GM21360 (cell line): ENCODE measurements at regions not wholly inside any gene's neighbourhood (a gene's known extent, or its start where the extent isn't known, plus 50 kb on each side); places are given as distances from the start of the nearest gene placed in this dataset.
"Not testable (repeated sequence)": the region's sequence is repeated elsewhere in the genome, so short reads cannot be mapped to it uniquely, and the experiment has no call there.

Experiments used
- ATAC-seq: cut with Tn5 transposase; IDR thresholded peaks from one replicate; pipeline ENCODE4 v1.9.1; 2021; ENCODE audit warnings: mild to moderate bottlenecking, moderate library complexity; ENCODE audit not compliant: unreplicated experiment

DNA sequence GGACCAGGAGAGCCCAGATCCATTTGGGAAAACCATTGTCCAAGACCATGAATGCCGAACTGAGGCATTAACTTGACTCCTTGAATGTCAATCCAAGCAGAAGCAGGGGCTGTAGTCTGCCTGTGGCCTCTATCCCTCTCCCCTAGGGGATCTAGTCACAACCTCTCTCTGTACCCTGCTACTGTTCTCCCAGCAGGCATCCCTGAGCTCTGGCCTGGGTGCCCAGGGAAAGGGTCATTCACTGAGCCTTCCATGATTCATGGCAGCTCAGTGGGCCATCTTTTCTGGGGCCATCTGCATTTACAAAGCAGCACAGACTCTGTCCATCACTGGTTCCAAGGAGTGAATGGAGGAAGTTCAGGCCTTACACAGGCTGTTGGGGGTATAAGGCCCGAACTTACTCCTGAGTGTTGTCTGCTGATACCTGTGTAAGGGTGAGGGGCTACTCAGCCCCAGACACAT, 151.8 kb downstream of the ZFP36L2 start:
- ATAC-seq, result no peak

GRCh38 chr2:43074052-43074451, 152.4 kb downstream of the ZFP36L2 start:
- no peak for ATAC-seq

- no peak for ATAC-seq
These were observed 153.0 kb downstream of the ZFP36L2 start for GRCh38 chr2:43073401-43073825.

DNA sequence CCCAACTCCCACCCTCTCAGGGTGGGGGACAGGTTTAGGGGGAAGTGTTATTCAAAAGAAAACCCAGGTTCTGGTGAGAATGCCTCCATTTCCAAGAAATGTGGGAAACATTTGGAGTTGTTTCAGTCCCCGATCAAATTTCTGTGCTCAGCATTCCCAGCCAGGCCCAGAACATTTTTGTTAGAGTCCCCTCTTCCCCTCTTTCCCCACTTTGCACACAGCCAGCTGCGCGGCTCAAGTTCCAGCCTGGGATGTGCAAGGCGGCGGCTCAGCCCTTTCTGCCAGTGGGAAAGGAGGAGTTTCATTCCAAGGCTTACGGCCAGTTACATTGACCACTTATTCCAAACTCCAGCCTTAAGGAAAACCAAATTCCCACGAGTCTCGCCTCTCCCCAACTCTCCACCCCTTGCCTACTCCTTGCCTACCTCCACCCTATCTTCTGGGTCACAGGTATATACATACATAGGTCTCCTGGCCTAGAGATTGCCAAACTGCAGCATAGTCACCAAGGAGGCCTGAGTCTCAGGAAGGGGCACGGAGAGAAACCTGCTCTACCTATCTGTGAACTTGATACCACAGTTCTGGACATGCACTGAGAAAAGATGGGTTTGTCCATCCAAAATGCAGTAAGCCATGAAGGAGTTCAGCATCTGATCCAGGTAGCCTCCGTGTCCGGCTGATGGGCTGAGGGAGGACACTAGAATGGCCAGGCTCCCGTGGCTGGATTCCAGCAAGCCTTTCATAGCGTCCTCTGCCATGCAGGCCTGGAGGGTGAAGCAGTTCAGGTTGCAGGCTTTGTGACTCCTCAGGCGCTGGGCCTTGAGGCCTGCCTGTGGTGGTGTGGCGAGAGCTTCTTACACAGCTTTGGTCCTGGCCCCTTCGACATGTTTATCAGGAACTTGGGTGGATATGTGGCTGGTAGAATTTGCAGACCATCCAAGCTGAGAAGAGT, 154.5 kb downstream of the ZFP36L2 start:
- no peak for ATAC-seq

- ATAC-seq, result no peak
These were observed 155.5 kb downstream of the ZFP36L2 start for GRCh38 chr2:43070676-43071502.

DNA sequence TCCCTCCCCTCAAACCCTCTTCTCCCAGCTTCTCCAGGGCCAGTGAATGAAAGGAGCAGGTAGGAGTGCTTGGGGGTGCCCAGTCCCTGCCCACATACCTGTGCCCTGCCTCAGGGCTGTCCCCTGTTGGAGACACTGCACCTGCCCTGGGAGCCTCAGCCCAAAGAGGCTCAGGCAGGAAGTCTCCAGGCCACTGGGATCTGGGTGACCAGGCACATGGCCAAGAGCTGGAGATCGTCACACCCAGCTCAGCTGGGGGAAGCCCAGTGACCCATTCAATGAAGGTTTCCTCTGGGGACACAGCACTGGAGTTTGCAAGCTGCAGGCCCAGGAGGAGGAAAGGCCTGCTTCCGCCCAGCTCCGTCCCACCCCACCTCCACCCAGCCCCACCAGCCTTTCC, 156.4 kb downstream of the ZFP36L2 start:
- ATAC-seq, result no peak

GRCh38 chr2:43068631-43069517, 157.5 kb downstream of the ZFP36L2 start:
- ATAC-seq, result no peak

- ATAC-seq, result no peak
These were observed 158.3 kb downstream of the ZFP36L2 start for GRCh38 chr2:43068041-43068533.

DNA sequence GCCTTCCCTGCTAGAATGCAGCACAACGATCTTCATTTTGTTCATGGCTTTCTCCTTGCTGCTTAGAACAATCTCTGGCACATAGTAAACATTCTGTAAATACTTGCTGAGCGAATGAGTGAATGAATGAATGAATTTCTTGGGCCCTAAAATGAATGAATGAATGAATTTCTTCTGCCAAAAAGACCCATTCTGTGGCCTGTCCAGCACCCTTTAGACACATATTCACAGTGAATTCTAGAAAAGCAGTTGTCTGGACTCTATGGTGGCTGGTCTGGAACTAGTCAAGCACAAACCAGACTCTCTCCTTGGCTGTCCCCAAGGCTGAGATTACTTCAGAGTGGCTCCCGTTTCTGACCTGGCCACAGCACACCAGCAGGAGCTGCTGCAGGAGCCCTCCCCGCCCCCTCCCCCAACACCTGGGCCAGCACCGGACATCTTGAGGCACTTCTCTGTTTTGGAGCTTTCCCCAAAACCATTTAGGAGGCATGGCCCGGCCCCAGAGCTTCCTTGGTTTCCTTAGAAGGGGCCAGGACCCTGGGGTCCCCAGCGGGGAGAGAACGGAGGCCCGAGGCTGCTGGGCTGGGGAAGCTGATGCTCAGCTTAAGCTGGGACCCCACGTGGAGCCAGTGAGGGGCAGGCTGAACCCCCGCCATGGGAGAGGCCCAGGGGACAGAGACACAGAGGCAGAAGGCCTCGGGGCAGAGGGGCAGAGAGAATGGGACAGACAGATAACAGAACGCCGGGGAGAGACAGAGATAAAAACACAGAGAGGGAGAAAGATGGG, 159.0 kb downstream of the ZFP36L2 start:
- no peak for ATAC-seq

DNA sequence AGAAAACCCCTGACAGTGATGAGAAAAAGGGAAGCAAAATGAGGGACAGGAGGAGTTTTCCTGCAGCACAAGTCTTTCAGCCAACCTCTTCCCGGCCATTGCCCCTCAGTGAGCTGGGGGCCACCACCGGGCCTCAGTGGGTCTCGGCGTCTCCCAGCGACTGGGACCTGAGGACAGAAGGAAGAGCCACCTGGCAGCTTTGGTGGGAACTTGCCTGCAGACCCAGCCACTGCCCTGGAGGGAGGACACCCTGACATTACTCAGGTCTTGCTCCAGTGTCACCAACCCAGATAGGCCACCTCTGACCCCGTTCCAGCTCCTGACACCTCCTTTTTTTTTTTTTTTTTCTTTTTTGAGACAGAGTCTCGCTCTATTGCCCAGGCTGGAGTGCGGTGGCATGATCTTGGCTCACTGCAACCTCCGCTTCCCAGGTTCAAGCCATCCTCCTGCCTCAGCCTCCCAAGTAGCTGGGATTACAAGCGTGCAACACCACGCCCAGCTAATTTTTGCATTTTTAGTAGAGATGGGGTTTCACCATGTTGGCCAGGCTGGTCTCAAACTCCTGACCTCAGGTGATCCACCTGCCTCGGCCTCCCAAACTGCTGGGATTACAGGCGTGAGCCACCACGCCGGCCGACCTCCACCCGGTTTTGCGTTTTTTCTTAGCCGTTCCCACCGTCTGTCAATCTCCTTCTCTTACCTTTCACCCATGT, 159.7 kb downstream of the ZFP36L2 start:
- ATAC-seq, result not testable (repeated sequence)

- no peak for ATAC-seq
These were observed 160.5 kb downstream of the ZFP36L2 start for GRCh38 chr2:43065871-43066270.

DNA sequence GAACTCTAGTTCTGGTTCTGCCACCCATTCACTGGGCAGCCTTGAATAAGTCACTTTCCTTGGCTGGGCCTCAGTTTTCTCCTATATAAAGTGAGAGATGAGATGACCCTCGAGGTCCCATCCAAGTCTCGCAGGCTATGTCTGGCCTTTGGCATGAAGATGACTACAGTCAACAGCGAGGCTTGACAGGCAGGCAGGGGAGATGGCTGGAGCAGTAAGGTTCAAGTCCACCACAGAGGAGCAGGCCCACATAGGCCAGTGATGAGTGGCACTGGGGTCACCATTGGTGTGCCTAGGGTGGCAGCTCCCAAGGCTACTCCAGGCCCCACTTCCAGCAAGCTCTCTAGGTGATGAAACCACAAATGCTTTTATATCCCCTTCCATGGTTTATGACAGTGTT, 161.4 kb downstream of the ZFP36L2 start:
- no peak for ATAC-seq

DNA sequence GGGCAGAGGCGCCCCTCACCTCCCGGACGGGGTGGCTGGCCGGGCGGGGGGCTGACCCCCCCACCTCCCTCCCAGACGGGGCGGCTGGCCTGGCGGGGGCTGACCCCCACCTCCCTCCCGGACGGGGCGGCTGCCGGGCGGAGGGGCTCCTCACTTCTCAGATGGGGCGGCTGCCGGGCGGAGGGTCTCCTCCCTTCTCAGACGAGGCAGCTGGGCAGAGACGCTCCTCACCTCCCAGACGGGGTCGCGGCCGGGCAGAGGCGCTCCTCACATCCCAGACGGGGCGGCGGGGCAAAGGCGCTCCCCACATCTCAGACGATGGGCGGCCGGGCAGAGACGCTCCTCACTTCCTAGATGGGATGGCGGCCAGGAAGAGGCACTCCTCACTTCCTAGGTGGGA, 163.3 kb downstream of the ZFP36L2 start:
- not testable (repeated sequence) for ATAC-seq

GRCh38 chr2:43062058-43062457, 164.3 kb downstream of the ZFP36L2 start:
- no peak for ATAC-seq

- no peak for ATAC-seq
These were observed 165.9 kb downstream of the ZFP36L2 start for GRCh38 chr2:43060390-43061016.

- peak; percentile 77 for ATAC-seq
These were observed 167.1 kb downstream of the ZFP36L2 start for GRCh38 chr2:43059183-43059897.

DNA sequence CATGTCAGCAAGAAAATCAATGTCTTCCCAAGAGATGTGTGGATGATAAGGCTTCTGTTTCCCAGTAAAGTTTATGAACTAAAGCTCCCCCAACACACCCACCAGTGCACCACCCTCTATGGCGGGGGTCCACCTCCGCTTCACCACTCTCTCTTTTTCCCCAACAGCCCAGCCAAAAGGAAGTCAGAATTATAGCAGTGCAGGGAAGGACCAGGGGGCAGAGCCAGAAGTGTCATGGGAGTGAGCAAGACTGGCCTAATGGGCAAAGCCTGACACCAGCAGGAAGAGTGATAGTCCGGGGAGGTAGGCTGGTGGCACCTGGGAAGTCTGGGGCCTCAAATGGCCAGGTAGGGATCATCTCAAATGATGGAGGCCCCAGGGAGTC, 167.7 kb downstream of the ZFP36L2 start:
- ATAC-seq, result no peak
